ENCODE measurements at regions not wholly inside any gene's neighbourhood (a gene's known extent, or its start where the extent isn't known, plus 50 kb on each side); places are given as distances from the start of the nearest gene placed in this dataset.

GRCh38 chr3:184652465-184652864, 59.4 kb downstream of the MAGEF1 start:
- in situ Hi-C loops (cut with HindIII; ENCODE audit: low sequenced_read_pairs): no loop called here
- DNase-seq (ENCODE audit: low read depth): no peak
- no peak overlapping the region for H3K4me3 ChIP-seq (ENCODE audit: low read depth, low read length)
- TF ChIP-seq, protein P1, sequence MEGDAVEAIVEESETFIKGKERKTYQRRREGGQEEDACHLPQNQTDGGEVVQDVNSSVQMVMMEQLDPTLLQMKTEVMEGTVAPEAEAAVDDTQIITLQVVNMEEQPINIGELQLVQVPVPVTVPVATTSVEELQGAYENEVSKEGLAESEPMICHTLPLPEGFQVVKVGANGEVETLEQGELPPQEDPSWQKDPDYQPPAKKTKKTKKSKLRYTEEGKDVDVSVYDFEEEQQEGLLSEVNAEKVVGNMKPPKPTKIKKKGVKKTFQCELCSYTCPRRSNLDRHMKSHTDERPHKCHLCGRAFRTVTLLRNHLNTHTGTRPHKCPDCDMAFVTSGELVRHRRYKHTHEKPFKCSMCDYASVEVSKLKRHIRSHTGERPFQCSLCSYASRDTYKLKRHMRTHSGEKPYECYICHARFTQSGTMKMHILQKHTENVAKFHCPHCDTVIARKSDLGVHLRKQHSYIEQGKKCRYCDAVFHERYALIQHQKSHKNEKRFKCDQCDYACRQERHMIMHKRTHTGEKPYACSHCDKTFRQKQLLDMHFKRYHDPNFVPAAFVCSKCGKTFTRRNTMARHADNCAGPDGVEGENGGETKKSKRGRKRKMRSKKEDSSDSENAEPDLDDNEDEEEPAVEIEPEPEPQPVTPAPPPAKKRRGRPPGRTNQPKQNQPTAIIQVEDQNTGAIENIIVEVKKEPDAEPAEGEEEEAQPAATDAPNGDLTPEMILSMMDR (IDR thresholded peaks at IDR 0.05; ENCODE audit: low read depth, low read length, missing control alignments): no peak

DNA sequence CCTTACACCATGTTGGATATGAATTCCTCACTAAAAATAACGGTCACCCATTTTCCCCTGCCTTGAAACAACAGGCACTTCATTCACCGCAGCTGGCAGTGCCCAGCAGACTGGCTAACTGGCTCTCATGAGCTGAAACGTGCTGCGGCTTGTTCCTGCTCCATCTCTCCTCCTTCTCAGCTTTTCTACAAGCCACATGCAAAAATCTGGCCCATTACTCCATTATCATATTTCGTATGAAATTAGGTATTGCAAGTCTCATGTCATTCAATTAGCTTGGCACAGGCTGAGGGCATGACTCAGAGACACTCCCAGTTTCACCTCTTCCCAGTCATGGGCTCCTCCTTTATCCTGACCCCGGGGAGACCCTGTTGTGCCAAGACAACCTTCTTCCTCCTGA, 60.0 kb downstream of the MAGEF1 start:
- H3K4me3 ChIP-seq (ENCODE audit: low read depth, low read length): no peak overlapping the region
- DNase-seq (ENCODE audit: low read depth): no peak
- TF ChIP-seq, protein P1 (IDR thresholded peaks at IDR 0.05; ENCODE audit: low read depth, low read length, missing control alignments): no peak
- in situ Hi-C loops (cut with HindIII; ENCODE audit: low sequenced_read_pairs): no loop called here

- no peak for DNase-seq (ENCODE audit: low read depth)
- no peak overlapping the region for H3K4me3 ChIP-seq (ENCODE audit: low read depth, low read length)
- TF ChIP-seq, protein P1 (IDR thresholded peaks at IDR 0.05; ENCODE audit: low read depth, low read length, missing control alignments): no peak
- in situ Hi-C loops (cut with HindIII; ENCODE audit: low sequenced_read_pairs): no loop called here
These were observed 63.2 kb downstream of the MAGEF1 start for GRCh38 chr3:184648636-184649035.

DNA sequence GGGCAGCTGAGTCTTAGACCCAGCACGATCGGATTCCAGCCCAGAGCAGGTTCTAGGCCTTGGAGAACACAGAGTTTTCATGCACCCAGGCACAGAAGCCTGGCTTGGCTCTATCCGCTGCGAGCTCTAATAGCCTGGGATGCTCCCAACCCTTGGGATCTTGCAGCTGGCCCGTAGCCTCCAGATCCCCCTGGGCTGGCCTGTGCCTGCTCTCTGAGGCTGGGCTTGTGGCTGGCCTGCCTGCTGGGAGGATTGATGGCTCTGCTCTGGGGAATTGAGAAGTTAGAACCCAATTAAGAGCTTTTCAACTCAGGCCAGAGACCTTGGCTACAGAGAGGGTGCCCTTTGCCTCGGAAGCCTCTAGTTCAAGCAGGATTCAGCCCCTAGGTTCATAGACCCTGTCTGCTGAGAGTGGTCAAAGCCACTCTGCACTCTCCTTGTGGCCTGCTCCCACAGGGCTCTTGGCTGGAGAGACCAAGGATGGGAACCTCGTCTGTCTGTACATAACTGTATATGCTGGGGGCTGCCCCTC, 64.4 kb downstream of the MAGEF1 start:
- no peak overlapping the region for H3K4me3 ChIP-seq (ENCODE audit: low read depth, low read length)
- TF ChIP-seq, protein P1 (IDR thresholded peaks at IDR 0.05; ENCODE audit: low read depth, low read length, missing control alignments): no peak
- in situ Hi-C loops (cut with HindIII; ENCODE audit: low sequenced_read_pairs): no loop called here
- DNase-seq (ENCODE audit: low read depth): no peak

GRCh38 chr3:184645336-184645735, 66.5 kb downstream of the MAGEF1 start:
- no peak overlapping the region for H3K4me3 ChIP-seq (ENCODE audit: low read depth, low read length)
- in situ Hi-C loops (cut with HindIII; ENCODE audit: low sequenced_read_pairs): no loop called here
- TF ChIP-seq, protein P1 (IDR thresholded peaks at IDR 0.05; ENCODE audit: low read depth, low read length, missing control alignments): no peak
- DNase-seq (ENCODE audit: low read depth): no peak

GRCh38 chr3:184643442-184643841, 68.4 kb downstream of the MAGEF1 start:
- TF ChIP-seq, protein P1 (IDR thresholded peaks at IDR 0.05; ENCODE audit: low read depth, low read length, missing control alignments): no peak
- no peak for DNase-seq (ENCODE audit: low read depth)
- in situ Hi-C loops (cut with HindIII; ENCODE audit: low sequenced_read_pairs): no loop called here

More at GRCh38 chr3:184643442-184643841, 68.4 kb downstream of the MAGEF1 start:
- H3K4me3 ChIP-seq (ENCODE audit: low read depth, low read length): no peak overlapping the region

Measured in astrocyte of the cerebellum (primary cell).